ENCODE measurements at regions not wholly inside any gene's neighbourhood (a gene's known extent, or its start where the extent isn't known, plus 50 kb on each side); places are given as distances from the start of the nearest gene placed in this dataset.
A peak's percentile ranks its signal among the peaks of the same experiment; 100 is the strongest.
"Not testable (repeated sequence)": the region's sequence is repeated elsewhere in the genome, so short reads cannot be mapped to it uniquely, and the experiment has no call there.

- no peak for DNase-seq
Observed at GRCh38 chr9:71587576-71588362, 180.5 kb downstream of the CEMIP2 start.

- no peak for DNase-seq
Observed at GRCh38 chr9:71583792-71584191, 184.5 kb downstream of the CEMIP2 start.

- DNase-seq, result no peak
Observed at GRCh38 chr9:71582347-71582746, 186.0 kb downstream of the CEMIP2 start.

GRCh38 chr9:71581101-71581500, 187.2 kb downstream of the CEMIP2 start:
- no peak for DNase-seq

- DNase-seq, result no peak
Observed at GRCh38 chr9:71571186-71571585, 197.1 kb downstream of the CEMIP2 start.

GRCh38 chr9:71567890-71568289, 200.4 kb downstream of the CEMIP2 start:
- no peak for DNase-seq

GRCh38 chr9:71562140-71562539, 206.2 kb downstream of the CEMIP2 start:
- DNase-seq, result no peak

- DNase-seq, result no peak
Observed at GRCh38 chr9:71557310-71557709, 211.0 kb downstream of the CEMIP2 start.

GRCh38 chr9:71552480-71552879, 215.8 kb downstream of the CEMIP2 start:
- DNase-seq, result peak in 1 of 2 experiments; percentile 12

GRCh38 chr9:71549023-71549422, 219.3 kb downstream of the CEMIP2 start:
- DNase-seq, result no peak

GRCh38 chr9:71544464-71544863, 223.8 kb downstream of the CEMIP2 start:
- DNase-seq, result no peak

- no peak for DNase-seq
Observed at GRCh38 chr9:71541436-71541835, 226.9 kb downstream of the CEMIP2 start.

GRCh38 chr9:71524996-71525580, 243.2 kb downstream of the CEMIP2 start:
- DNase-seq, result no peak

GRCh38 chr9:71524516-71524915, 243.8 kb downstream of the CEMIP2 start:
- no peak for DNase-seq

- DNase-seq, result no peak
Observed at GRCh38 chr9:71521132-71521531, 247.2 kb downstream of the CEMIP2 start.

GRCh38 chr9:71519098-71519696, 249.1 kb downstream of the CEMIP2 start:
- no peak for DNase-seq

GRCh38 chr9:71518045-71518827, 250.1 kb downstream of the CEMIP2 start:
- DNase-seq, result no peak

- DNase-seq, result no peak
Observed at GRCh38 chr9:71515626-71516025, 252.7 kb downstream of the CEMIP2 start.

GRCh38 chr9:71515107-71515506, 253.2 kb downstream of the CEMIP2 start:
- no peak for DNase-seq

- no peak for DNase-seq
Observed at GRCh38 chr9:71514344-71514975, 253.9 kb downstream of the CEMIP2 start.

- no peak for DNase-seq
Observed at GRCh38 chr9:71509054-71509453, 259.3 kb downstream of the CEMIP2 start.

- DNase-seq, result not testable (repeated sequence)
Observed at GRCh38 chr9:71508141-71508540, 260.2 kb downstream of the CEMIP2 start.

GRCh38 chr9:71506821-71507220, 261.5 kb downstream of the CEMIP2 start:
- DNase-seq, result no peak

Measured in NCI-H526 (cell line).